Adrenal gland (tissue), 5 donors: ENCODE measurements at regions not wholly inside any gene's neighbourhood (a gene's known extent, or its start where the extent isn't known, plus 50 kb on each side); places are given as distances from the start of the nearest gene placed in this dataset.

ENCODE experiments used
- CTCF ChIP-seq, 6 experiments: fragments of 450-650 bp in 4 of 6; fragments of 200-600 bp in 2 of 6; sonication (generic) in 1 of 6; IDR thresholded peaks; 1 replicate in 5 of 6; 2 replicates in 1 of 6; pipeline versions ENCODE4 v1.5.1 to v1.8.0; 2016 to 2021; ENCODE audit warnings: antibody characterized with exemption in 6 of 6, mild to moderate bottlenecking in 2 of 6, moderate library complexity in 1 of 6
- POLR2A ChIP-seq, 2 donors: fragments of 450-650 bp; IDR thresholded peaks; one replicate each; pipeline ENCODE4 v1.6.1; 2017; ENCODE audit warnings: antibody characterized with exemption in 2 of 2, mild to moderate bottlenecking in 2 of 2, moderate library complexity in 1 of 2
- donor health status: DM: no; HTN: no; CAD: no.

GRCh38 chr16:5398203-5398602, 300.6 kb upstream of the EEF2KMT start:
- TF ChIP-seq POLR2A (IDR thresholded peaks at IDR 0.05) (no peak), CTCF (IDR thresholded peaks at IDR 0.05) (no peak)
